Stimulated activated CD8-positive, alpha-beta memory T cell treated with anti-CD3 and anti-CD28 coated beads, Interleukin-7, amount 100 ng/mL, for 48 hours (primary cell): ENCODE measurements at regions not wholly inside any gene's neighbourhood (a gene's known extent, or its start where the extent isn't known, plus 50 kb on each side); places are given as distances from the start of the nearest gene placed in this dataset.

ENCODE experiments used
- DNase-seq, 2 donors: peaks; one replicate each; pipeline ENCODE4 v3.0.0-alpha.2; 2020; ENCODE audit warnings: low read depth in 1 of 2; ENCODE audit errors: extremely low read depth in 1 of 2

GRCh38 chr10:33759191-33759590 is 424.7 kb upstream of the NRP1 start:
- no peak for DNase-seq

DNA sequence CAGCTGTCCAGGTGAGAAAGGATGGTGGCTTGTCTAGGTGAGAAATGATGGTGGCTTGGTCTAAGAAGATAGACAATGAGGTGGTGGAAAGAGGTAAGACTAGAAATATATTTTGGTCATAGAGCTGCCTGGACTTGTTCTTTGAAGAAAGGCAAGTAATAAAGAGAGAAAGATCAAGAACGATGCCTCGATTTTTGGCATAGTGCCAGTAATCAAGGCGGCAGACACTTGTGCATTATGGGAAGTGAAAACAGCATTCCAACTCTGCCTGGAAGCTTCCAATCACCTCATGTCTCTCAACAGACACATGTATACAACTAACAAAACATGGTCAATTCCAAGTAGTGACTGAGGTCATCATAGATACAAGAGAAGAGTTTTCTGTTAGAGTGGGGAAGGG is 423.8 kb upstream of the NRP1 start:
- no peak for DNase-seq

- no peak for DNase-seq
Measured at GRCh38 chr10:33754052-33754451, 419.6 kb upstream of the NRP1 start.

DNA sequence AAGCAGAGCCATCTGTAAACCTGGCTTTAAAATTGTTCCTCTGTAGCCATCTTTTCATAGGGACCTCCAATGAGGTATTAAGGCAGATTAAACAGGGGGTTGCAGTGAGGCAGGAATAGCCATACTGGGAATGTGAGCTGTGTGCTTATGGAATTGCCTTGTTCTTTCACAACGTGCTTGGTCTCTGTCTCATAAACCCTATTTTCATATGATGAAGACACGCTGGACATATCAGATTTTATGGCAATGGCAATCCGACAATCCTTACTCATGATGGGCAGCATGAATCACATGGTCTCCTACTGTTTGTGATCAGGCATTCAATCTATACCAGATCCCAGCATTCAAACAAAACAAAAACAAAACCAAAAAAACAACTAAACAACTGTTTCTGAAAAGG is 418.9 kb upstream of the NRP1 start:
- DNase-seq, result no peak

DNA sequence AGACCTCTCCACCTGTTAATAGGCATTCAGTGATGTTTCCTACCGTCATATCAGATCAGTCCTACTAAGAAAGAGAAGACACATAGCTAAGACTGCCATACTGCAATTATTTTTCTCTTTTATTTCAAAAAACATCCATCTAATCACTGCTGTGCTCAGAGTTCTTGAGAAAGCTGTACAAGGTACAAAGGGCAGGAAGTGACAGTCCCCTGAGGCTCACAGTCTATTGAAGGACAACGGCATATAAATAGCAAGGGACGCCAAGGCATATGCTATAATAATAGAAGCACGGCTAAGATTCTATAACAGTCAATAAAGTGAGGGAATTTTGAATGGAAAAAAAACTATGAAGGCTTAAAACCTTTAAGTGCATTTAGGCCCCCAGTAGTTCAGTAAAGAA is 415.3 kb upstream of the NRP1 start:
- DNase-seq, result no peak

DNA sequence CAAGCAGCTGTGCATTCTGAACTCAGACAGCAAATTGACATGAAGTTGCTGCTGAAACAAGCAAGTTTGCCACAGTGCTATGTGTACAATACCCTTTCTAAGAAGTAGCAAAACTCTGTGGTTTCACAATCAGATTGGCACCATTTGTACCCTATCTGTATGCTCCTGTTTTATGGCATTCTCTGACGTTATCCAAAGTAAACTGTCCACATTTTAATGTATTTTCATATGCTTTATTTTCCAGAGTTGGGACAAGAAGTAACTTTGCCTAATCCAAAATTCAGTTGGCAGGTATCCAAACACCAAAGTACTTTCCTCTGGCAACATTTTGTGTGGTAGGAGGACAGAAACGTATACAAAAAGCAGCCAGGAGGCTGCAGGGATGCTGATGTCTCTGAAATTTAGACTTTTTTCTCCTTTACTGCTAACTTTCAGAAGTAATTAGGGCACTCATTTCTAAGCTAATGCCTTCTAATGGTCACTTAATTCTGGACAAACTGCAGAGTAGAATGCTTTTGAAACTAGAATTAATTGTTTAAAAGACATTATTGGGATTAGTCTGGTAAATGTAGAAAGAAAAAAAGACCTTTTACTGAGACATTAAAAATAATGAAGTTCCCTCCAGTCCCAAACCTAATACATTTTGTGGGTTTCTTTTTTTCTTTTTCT is 414.7 kb upstream of the NRP1 start:
- no peak for DNase-seq

DNA sequence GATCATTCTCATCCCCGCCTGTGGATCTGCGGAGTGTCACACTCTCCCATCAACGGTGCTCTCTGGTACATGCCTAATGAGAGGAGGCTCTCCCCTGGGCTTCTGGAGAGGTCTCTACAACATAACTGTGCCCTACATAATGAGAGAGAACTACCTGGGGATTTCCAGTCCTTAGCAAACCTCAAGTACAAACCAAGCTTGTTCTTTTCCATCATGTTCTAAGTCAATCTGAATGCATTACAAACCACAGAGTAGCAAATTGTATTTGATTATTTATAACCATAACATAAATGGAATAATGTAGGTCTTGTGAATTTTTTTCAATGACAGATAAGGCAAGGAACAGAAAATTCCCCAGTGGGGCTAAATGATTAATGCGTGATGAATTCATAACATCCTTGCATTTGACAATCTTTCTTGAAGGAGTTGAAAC is 412.4 kb upstream of the NRP1 start:
- no peak for DNase-seq

DNA sequence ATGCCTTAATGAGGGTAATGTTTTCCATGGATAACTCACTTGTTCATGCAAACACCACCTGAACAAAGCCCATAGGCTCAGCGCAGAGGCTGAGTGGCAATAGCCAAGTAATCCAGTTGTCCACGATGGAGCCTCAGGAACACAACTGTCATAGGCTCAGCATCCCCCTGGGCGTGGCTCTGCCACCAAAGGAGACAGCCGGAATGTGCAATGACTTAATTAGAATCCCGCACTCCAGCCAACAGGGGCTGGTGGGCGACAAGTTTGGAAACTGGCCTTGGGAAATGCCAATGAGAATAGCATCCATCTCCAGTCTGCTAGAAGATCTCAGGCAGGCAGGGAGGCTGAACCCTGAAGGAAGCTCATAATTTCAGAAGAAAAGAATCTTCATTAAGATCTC is 411.7 kb upstream of the NRP1 start:
- DNase-seq, result no peak

GRCh38 chr10:33743429-33743857 is 409.0 kb upstream of the NRP1 start:
- no peak for DNase-seq

DNA sequence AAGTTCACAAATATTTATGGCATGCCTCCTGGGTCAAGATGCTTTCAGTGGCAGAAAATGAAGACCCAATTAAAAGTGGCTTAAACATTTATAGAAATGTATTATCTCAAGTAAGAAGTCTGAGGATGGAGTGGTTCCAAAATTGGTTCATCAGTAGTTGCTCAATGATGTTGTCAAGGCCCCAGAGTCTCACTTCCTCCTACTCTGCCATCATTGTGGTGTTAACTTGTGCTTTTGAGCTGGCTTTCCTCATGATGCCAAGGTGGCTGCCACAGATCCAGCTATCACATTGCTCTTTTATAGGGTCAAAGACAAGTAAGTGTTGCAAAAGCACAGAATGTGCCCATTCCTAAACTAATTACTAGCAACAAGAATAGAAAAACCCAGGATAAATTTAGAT is 404.6 kb upstream of the NRP1 start:
- no peak for DNase-seq

GRCh38 chr10:33735464-33735923 is 401.0 kb upstream of the NRP1 start:
- DNase-seq, result no peak

- DNase-seq, result no peak
Measured at GRCh38 chr10:33734393-33735155, 400.1 kb upstream of the NRP1 start.

GRCh38 chr10:33733058-33733457 is 398.6 kb upstream of the NRP1 start:
- DNase-seq, result no peak

- no peak for DNase-seq
Measured at GRCh38 chr10:33732161-33732680, 397.8 kb upstream of the NRP1 start.

GRCh38 chr10:33731322-33731721 is 396.9 kb upstream of the NRP1 start:
- no peak for DNase-seq

GRCh38 chr10:33725430-33725829 is 391.0 kb upstream of the NRP1 start:
- DNase-seq, result no peak

DNA sequence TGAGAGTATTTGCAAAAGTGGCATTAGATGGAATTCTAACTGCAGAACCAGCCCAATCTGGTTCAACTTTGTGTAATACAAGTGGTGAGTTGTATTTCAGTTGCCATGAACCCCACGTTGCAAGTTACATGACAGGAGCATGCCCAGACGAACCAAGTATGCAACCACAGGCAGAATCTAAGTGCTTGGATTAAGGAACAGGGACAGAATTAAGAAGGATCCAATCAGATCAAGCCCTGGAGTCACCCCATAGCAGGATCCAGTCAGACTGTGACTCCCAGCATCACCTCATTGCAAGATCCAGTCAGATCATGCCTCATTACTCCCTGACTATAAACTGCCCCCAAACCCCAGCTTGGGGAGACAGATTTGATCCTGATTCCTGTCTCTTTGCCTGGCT is 388.7 kb upstream of the NRP1 start:
- DNase-seq, result no peak

DNA sequence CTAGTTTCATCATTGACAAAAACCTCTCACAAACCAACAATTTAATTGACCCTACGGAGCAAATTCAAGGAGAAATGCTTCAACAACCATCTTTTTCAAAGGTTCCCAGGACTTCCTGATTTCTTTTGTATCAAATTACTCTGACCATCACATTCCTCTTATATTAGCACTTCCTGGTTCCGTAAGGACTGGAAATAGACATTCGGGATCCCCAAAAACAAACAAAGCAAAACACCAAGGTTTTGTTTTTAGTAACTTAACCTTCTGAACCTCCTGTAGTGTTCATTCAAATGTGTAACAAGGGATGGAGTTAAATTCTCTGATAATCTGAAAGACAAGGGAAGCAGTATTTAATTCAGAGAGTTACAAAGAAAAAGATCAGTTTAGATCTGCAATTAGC is 387.6 kb upstream of the NRP1 start:
- no peak for DNase-seq

DNA sequence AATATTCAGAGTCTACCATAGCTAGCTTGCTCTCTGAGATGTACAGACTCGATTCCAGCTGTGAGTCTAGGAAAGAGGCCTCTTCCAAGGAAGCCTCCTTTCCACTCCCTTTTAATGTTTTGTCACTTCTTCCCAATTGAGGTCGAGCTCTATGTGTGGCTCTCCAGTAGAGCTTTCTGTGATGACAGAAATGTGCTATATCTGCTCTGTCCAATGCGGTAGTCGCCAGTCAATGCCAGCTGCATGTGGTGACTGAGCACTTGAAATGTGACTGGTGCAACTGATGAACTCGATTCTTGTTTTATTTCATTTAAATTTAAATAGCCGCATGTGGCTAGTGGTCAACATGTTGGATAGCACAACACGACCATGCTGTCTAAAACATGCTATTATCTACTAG is 387.0 kb upstream of the NRP1 start:
- no peak for DNase-seq

- no peak for DNase-seq
Measured at GRCh38 chr10:33720161-33720560, 385.7 kb upstream of the NRP1 start.

GRCh38 chr10:33719005-33719703 is 384.7 kb upstream of the NRP1 start:
- DNase-seq, result no peak
